GM18867 (cell line): ENCODE measurements at regions not wholly inside any gene's neighbourhood (a gene's known extent, or its start where the extent isn't known, plus 50 kb on each side); places are given as distances from the start of the nearest gene placed in this dataset.
"Not testable (repeated sequence)": the region's sequence is repeated elsewhere in the genome, so short reads cannot be mapped to it uniquely, and the experiment has no call there.

ENCODE experiments used
- ATAC-seq: cut with Tn5 transposase; IDR thresholded peaks from one replicate; pipeline ENCODE4 v1.9.1; 2021; ENCODE audit warnings: mild to moderate bottlenecking, moderate library complexity; ENCODE audit not compliant: unreplicated experiment

- not testable (repeated sequence) for ATAC-seq
Observed at GRCh38 chr13:46467694-46468093, 80.6 kb upstream of the RUBCNL start.

DNA sequence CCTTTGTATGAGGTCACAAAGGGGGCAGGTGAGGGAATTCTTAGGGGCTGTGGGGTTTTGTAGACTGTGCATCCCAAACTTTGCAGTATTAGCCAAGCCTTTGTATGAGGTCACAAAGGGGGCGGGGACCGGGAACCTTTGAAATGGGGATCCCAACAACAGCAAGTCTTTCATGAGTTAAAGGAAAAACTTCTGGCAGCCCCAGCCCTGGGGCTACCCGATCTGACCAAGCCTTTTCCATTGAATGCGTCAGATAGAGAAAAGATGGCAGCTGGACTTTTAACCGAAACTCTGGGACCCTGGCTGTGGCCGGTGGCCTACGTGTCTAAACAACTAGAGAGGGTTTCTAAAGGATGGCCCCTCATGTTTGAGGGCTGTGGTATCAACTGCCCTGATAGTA is 79.0 kb upstream of the RUBCNL start:
- not testable (repeated sequence) for ATAC-seq

- no peak for ATAC-seq
Observed at GRCh38 chr13:46463719-46464118, 76.7 kb upstream of the RUBCNL start.

GRCh38 chr13:46460223-46460622 is 73.2 kb upstream of the RUBCNL start:
- ATAC-seq = not testable (repeated sequence)

DNA sequence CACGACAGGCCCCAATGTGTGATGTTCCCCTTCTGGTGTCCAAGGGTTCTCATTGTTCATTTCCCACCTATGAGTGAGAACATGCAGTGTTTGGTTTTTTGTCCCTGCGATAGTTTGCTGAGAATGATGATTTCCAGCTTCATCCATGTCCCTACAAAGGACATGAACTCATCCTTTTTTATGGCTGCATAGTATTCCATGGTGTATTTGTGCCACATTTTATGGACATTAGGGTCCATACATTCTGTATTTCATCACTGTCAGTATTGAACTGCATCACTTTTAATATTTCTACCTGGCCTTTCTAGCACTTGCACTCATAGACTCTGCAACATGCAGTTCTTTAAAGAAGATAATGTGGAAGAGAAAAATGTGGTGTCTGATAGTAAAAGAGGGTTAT is 70.2 kb upstream of the RUBCNL start:
- not testable (repeated sequence) for ATAC-seq

DNA sequence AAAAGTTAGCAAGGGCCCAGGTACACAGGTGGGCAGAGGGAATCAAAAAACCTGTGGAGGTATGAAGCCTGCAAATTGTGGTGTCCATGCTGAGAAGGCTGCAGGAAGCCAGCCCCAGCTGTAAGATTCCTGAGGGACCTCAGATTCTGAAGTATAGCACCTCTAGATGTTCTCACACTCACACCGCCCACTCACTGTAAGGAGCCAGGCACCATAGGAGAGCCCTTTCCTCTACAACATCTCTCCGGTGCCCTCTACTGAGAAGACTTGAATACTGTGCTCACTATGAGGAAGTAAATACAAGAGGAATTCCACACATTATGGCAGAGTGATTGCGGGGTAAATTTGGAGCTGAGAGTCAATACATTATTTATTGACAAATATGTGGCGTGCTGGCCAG is 68.9 kb upstream of the RUBCNL start:
- ATAC-seq = peak; percentile 84

DNA sequence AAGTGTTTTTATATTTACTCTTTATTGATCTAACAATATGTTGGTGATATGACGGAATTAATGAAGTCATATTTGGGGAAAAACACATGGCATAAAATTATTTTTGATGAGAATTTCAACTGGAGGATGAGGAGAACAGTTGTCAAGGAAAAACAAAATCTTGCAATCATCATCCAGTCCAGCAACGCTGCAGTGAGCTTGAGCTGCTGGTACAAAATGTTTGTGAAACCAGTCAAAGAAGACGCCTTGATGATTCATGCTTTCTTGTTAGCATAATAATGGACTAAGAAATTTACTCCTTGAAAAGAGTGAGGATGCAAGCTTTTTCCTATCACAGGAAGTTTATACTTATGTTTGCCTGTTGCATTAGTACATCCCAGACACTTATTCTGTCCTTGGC is 64.1 kb upstream of the RUBCNL start:
- ATAC-seq = not testable (repeated sequence)

DNA sequence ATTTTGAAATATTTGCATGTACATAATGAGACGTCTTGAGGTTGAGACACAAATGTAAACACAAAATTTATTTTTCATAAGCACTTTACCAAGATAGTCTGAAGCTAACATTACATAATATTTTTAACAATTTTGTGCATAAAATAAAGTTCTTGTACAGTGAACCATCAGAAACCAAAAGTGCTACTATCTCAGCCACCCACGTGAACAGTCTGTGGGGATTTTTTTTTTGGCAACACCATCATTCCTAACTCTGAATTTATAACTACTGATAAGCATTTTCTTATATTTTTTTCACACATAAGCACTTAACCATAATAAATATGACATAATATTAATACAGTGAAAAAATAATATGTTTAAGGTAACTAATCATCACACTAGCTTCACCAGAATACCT is 62.9 kb upstream of the RUBCNL start:
- not testable (repeated sequence) for ATAC-seq

DNA sequence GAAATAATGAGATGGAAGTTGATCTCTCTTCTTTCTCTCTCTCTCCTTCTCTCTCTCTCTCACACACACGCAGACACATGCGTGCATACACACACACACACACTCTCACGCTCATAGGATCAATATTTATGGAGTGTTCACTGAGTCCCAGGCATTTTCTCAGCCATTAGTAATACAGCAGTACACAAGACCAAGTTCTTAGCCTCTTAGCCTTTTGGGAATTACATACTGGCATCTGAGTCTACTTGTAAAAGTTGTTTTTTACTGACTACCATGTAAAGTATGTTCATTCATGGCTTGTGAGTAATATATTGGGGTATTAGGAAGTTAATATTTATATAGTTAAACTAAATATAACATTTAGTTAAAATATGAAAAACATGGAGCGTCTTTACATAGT is 61.1 kb upstream of the RUBCNL start:
- not testable (repeated sequence) for ATAC-seq

GRCh38 chr13:46437808-46438404 is 50.9 kb upstream of the RUBCNL start:
- ATAC-seq = not testable (repeated sequence)
